PC-9 (cell line): ENCODE measurements at regions not wholly inside any gene's neighbourhood (a gene's known extent, or its start where the extent isn't known, plus 50 kb on each side); places are given as distances from the start of the nearest gene placed in this dataset.

Source experiments
- EZH2 ChIP-seq: fragments of 200-600 bp; sonication (generic); IDR thresholded peaks from 2 replicates; pipeline ENCODE4 v1.8.0; 2017; ENCODE audit warnings: antibody characterized with exemption, low read depth
- TF ChIP-seq, protein P1 (sequence below): fragments of 200-600 bp; sonication (generic); conservative IDR thresholded peaks from 2 replicates; pipeline ENCODE4 v1.6.1; 2017; ENCODE audit warnings: mixed run types, antibody characterized with exemption, mild to moderate bottlenecking, moderate library complexity

DNA sequence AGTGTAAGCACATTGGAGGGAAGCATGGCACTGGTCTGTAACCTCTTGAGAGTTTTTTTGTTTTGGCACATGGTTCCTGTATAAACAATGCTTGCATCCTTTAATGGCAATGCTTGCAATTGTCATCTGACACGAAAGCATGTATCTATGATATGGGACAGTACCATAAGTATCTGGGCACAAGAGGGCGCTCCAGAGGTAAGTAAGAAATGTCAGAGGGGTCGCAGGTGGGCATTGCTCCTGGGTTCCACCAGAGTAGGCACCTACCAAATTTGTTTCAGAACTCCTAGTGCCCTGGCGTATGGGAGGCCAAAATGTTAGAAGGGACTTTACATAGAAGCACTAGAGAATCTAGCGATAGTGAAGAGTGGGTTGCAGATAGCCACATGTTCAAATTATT, 58.7 kb upstream of the BCHE start:
- TF ChIP-seq, protein P1, sequence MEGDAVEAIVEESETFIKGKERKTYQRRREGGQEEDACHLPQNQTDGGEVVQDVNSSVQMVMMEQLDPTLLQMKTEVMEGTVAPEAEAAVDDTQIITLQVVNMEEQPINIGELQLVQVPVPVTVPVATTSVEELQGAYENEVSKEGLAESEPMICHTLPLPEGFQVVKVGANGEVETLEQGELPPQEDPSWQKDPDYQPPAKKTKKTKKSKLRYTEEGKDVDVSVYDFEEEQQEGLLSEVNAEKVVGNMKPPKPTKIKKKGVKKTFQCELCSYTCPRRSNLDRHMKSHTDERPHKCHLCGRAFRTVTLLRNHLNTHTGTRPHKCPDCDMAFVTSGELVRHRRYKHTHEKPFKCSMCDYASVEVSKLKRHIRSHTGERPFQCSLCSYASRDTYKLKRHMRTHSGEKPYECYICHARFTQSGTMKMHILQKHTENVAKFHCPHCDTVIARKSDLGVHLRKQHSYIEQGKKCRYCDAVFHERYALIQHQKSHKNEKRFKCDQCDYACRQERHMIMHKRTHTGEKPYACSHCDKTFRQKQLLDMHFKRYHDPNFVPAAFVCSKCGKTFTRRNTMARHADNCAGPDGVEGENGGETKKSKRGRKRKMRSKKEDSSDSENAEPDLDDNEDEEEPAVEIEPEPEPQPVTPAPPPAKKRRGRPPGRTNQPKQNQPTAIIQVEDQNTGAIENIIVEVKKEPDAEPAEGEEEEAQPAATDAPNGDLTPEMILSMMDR, result peak; percentile 57; the same call in 1 of the 2 replicates
- TF ChIP-seq EZH2, result no peak
